GM23248 (cell line): ENCODE measurements at regions not wholly inside any gene's neighbourhood (a gene's known extent, or its start where the extent isn't known, plus 50 kb on each side); places are given as distances from the start of the nearest gene placed in this dataset.

Source experiments
- EZH2 ChIP-seq: fragments of 200-600 bp; sonication (generic); IDR thresholded peaks from 2 replicates; pipeline ENCODE4 v1.6.1; 2018; ENCODE audit warnings: antibody characterized with exemption, mild to moderate bottlenecking; ENCODE audit not compliant: insufficient read depth, poor library complexity, severe bottlenecking
- EZH2phosphoT487 ChIP-seq: fragments of 200-600 bp; sonication (generic); IDR thresholded peaks from 2 replicates; pipeline ENCODE4 v1.6.1; 2018; ENCODE audit warnings: antibody characterized with exemption, moderate library complexity, mild to moderate bottlenecking, low read depth; ENCODE audit not compliant: insufficient read depth

GRCh38 chr1:181250038-181250437, 161.5 kb downstream of the IER5 start:
- TF ChIP-seq EZH2 (no peak), EZH2phosphoT487 (no peak)
